Ishikawa (cell line): ENCODE measurements at regions not wholly inside any gene's neighbourhood (a gene's known extent, or its start where the extent isn't known, plus 50 kb on each side); places are given as distances from the start of the nearest gene placed in this dataset.

Experiments used
- CEBPB ChIP-seq: IDR thresholded peaks from 2 replicates; pipeline ENCODE4 v1.6.1; 2012
- CREB1 ChIP-seq: IDR thresholded peaks from 2 replicates; pipeline ENCODE4 v1.6.1; 2012; ENCODE audit warnings: low read depth
- EGR1 ChIP-seq: IDR thresholded peaks from 2 replicates; pipeline ENCODE4 v1.6.1; 2012
- EP300 ChIP-seq: IDR thresholded peaks from 2 replicates; pipeline ENCODE4 v1.6.1; 2012; ENCODE audit warnings: borderline replicate concordance
- FOXM1 ChIP-seq: IDR thresholded peaks from 2 replicates; pipeline ENCODE4 v1.6.1; 2012; ENCODE audit warnings: low read depth, borderline replicate concordance
- NFIC ChIP-seq: IDR thresholded peaks from 2 replicates; pipeline ENCODE4 v1.6.1; 2012
- RAD21 ChIP-seq: IDR thresholded peaks from 2 replicates; pipeline ENCODE4 v1.6.1; 2012; ENCODE audit warnings: low read depth
- TAF1 ChIP-seq: IDR thresholded peaks from 2 replicates; pipeline ENCODE4 v1.6.1; 2012; ENCODE audit warnings: low read depth, mild to moderate bottlenecking
- TCF12 ChIP-seq: IDR thresholded peaks from 2 replicates; pipeline ENCODE4 v1.6.1; 2012; ENCODE audit warnings: low read depth
- TEAD4 ChIP-seq: IDR thresholded peaks from 2 replicates; pipeline ENCODE4 v1.6.1; 2012
- YY1 ChIP-seq: IDR thresholded peaks from 2 replicates; pipeline ENCODE4 v1.6.1; 2012; ENCODE audit warnings: low read depth
- ZBTB7A ChIP-seq: IDR thresholded peaks from 2 replicates; pipeline ENCODE4 v1.6.1; 2012; ENCODE audit warnings: low read depth
- TF ChIP-seq, protein P1 (sequence below): IDR thresholded peaks from 2 replicates; pipeline ENCODE4 v1.6.1; 2012; ENCODE audit warnings: low read depth, mild to moderate bottlenecking
- TF ChIP-seq, protein P2 (sequence below): IDR thresholded peaks from 2 replicates; pipeline ENCODE4 v1.6.1; 2012
- TF ChIP-seq, protein P3 (sequence below): IDR thresholded peaks from 2 replicates; pipeline ENCODE4 v1.6.1; 2012

DNA sequence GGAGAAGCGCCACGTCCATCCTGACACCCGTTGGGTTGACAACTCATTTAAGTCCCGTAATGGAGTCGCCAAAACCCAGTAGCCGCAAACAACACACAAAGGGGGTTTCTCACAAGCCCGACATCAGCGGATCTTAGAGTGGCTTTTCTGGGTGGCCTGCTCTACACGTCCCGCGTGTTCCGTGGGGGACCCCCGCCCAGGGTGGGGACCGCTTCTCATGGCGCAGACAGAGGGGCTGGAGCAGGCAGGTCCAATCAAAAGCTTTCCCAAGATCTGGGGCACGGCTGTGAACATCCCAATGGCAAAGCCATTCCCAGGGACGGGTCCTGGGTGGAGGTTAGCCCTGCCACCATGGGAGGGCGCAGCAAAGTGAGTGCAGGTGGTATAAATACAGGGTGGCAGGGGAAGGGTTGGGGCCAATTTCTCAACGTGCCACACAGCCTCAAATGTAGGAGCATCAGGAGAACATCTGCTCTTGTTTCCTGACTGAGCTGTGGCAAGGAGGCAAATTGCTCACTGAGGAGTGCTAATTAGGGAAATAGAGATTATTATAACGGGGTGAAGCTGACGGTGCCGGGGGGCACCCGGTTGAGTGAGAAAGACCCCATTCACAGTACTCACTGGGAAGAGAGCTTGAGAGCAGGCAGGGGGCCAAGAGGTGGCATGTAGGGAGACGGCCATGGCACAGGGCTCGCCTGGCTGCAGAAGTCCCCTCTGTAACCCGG, 1447.2 kb downstream of the TBC1D22A start:
- TF ChIP-seq YY1 (no peak), TEAD4 (no peak), EP300 (no peak), FOXM1 (no peak), EGR1 (no peak), CEBPB (no peak), NFIC (no peak), CREB1 (no peak), RAD21 (no peak), TAF1 (no peak), ZBTB7A (no peak), TCF12 (no peak)
- TF ChIP-seq, protein P1, sequence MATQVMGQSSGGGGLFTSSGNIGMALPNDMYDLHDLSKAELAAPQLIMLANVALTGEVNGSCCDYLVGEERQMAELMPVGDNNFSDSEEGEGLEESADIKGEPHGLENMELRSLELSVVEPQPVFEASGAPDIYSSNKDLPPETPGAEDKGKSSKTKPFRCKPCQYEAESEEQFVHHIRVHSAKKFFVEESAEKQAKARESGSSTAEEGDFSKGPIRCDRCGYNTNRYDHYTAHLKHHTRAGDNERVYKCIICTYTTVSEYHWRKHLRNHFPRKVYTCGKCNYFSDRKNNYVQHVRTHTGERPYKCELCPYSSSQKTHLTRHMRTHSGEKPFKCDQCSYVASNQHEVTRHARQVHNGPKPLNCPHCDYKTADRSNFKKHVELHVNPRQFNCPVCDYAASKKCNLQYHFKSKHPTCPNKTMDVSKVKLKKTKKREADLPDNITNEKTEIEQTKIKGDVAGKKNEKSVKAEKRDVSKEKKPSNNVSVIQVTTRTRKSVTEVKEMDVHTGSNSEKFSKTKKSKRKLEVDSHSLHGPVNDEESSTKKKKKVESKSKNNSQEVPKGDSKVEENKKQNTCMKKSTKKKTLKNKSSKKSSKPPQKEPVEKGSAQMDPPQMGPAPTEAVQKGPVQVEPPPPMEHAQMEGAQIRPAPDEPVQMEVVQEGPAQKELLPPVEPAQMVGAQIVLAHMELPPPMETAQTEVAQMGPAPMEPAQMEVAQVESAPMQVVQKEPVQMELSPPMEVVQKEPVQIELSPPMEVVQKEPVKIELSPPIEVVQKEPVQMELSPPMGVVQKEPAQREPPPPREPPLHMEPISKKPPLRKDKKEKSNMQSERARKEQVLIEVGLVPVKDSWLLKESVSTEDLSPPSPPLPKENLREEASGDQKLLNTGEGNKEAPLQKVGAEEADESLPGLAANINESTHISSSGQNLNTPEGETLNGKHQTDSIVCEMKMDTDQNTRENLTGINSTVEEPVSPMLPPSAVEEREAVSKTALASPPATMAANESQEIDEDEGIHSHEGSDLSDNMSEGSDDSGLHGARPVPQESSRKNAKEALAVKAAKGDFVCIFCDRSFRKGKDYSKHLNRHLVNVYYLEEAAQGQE, result no peak
- TF ChIP-seq, protein P2, sequence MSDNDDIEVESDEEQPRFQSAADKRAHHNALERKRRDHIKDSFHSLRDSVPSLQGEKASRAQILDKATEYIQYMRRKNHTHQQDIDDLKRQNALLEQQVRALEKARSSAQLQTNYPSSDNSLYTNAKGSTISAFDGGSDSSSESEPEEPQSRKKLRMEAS, result no peak
- TF ChIP-seq, protein P3, sequence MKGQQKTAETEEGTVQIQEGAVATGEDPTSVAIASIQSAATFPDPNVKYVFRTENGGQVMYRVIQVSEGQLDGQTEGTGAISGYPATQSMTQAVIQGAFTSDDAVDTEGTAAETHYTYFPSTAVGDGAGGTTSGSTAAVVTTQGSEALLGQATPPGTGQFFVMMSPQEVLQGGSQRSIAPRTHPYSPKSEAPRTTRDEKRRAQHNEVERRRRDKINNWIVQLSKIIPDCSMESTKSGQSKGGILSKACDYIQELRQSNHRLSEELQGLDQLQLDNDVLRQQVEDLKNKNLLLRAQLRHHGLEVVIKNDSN, result no peak

DNA sequence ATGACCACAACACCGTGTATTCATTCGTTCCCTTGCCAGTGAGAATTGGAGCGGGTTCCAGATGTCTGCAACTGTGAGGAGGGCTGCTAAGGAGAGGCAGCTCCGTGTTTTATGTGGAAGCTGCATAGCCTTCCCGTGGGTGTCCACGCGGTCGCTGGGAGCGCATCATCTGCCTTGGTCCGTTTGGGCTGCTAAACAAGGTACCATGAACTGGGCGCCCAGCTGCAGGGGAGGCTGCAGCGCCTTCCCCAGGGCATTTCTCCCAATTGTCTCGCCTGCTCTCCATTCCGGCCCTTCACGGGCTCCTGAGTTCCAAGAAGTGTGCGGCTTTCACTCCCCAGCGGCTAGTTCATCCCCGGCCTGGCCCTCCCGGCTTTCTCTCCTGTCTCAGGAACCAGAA, 1446.4 kb downstream of the TBC1D22A start:
- no peak for TF ChIP-seq CEBPB

DNA sequence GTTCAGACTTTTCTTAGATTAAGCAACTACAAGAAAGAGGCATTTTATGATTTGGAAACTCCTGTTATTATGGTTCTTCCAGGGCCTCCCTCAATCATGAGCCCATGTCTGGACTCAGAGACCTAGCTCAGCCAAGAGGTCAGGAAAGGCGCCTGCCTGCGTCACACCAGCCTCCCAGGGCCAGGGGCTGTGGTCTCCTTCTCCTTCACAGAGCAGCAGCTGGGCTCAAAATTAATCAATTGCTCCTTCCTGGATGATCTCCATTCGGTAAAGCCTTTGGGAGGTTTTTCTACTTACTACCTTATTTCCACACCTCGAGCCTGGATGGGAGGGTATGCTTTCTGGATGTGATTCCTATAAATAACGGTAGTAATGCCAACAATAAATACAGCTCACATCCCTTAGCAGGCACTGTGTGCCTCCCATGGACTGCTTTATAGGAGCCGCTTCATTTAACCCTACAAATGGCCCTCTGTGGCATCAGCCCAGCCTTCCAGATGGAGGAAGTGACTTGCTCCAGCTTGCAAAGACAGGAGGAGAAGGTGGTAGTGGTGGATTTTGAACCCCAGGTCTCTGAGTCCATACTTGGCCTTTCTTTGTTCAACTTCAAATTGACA, 1445.6 kb downstream of the TBC1D22A start:
- TF ChIP-seq NFIC, result no peak

DNA sequence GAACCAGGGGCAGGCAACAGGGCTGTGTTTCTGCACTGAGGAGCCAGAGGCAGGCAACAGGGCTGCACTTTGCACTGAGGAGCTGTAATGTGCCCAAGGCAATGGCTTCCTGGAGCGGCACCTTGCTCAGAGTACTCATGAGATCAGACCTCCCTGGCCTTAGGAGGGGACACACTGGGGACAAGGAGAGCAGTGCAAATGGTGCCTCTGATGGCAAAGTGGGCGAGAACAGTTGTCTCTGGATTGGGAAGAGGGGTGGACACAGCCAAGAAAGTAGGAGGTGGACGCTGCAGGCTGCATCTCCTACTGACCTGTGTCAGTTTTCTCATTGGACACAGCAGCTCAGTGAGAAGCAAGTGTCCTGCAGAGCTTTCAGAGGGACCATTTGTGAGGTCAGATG, 1443.3 kb downstream of the TBC1D22A start:
- TF ChIP-seq NFIC (no peak), TEAD4 (no peak), ZBTB7A (no peak), EP300 (no peak), FOXM1 (no peak), CREB1 (no peak), RAD21 (no peak), EGR1 (no peak)
- TF ChIP-seq, protein P2, result no peak
- TF ChIP-seq, protein P1, result no peak

DNA sequence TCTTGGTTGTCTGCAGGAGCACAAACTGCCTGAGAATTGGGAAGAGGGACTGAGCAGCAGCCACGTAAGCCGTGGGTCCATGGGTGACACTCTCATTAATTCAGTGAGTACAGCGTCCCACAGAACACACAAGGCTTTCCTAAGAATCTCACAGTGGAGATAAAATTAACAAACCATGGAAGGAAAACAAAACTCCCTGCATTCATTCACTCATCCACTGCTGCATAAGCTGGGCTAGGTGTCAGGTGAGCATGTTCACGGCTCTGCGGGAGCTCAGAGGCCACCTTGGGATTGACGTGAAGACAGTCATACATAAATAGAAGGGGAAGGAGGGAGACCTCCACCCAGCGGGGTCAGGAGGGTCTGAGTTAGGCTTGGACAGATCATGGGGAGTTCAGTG, 1442.7 kb downstream of the TBC1D22A start:
- TF ChIP-seq YY1 (no peak), CREB1 (no peak), FOXM1 (no peak), ZBTB7A (no peak), TAF1 (no peak), EP300 (no peak), NFIC (no peak), TEAD4 (no peak), TCF12 (no peak), RAD21 (no peak), CEBPB (no peak), EGR1 (no peak)
- TF ChIP-seq, protein P1, result no peak
- TF ChIP-seq, protein P3, result no peak
- TF ChIP-seq, protein P2, result no peak
